ENCODE measurements at regions not wholly inside any gene's neighbourhood (a gene's known extent, or its start where the extent isn't known, plus 50 kb on each side); places are given as distances from the start of the nearest gene placed in this dataset.

- no peaks in the 10 kb centered on the region for H3K9me3 ChIP-seq (ENCODE audit: insufficient read depth, low read length)
- no peak overlapping the region for H2AFZ ChIP-seq (ENCODE audit: low read depth, low read length)
- H3K4me2 ChIP-seq (ENCODE audit: low read length) = no peak overlapping the region
- no peak overlapping the region for H3K9ac ChIP-seq (ENCODE audit: low read length)
- no peak overlapping the region for H3K27ac ChIP-seq (ENCODE audit: low read length)
- no peaks in the 10 kb centered on the region for H3K79me2 ChIP-seq (ENCODE audit: low read length)
- no peaks in the 10 kb centered on the region for H3K27me3 ChIP-seq (ENCODE audit: low read depth, low read length)
- no peaks in the 10 kb centered on the region for H3K36me3 ChIP-seq (replicated peaks; ENCODE audit: low read depth, low read length)
- H3K4me1 ChIP-seq (ENCODE audit: low read length) = no peaks in the 10 kb centered on the region
- TF ChIP-seq CTCF (IDR thresholded peaks at IDR 0.05; ENCODE audit: low read depth, low read length) = no peak
- no peak for TF ChIP-seq EZH2phosphoT487 (IDR thresholded peaks at IDR 0.05; ENCODE audit: low read depth)
- H3K4me3 ChIP-seq (ENCODE audit: low read length) = no peak overlapping the region
- no peaks in the 10 kb centered on the region for H4K20me1 ChIP-seq (ENCODE audit: insufficient read depth, low read length)
These were observed 234.8 kb downstream of the NR2F2 start for GRCh38 chr15:96565266-96565665.

- Histone ChIP-seq H3K36me3 (replicated peaks; ENCODE audit: low read depth, low read length) (no peaks in the 10 kb centered on the region), H3K4me3 (ENCODE audit: low read length) (no peak overlapping the region), H3K4me1 (ENCODE audit: low read length) (no peaks in the 10 kb centered on the region), H2AFZ (ENCODE audit: low read depth, low read length) (no peak overlapping the region), H4K20me1 (ENCODE audit: insufficient read depth, low read length) (no peaks in the 10 kb centered on the region), H3K9ac (ENCODE audit: low read length) (no peak overlapping the region), H3K27ac (ENCODE audit: low read length) (no peak overlapping the region), H3K27me3 (ENCODE audit: low read depth, low read length) (peaks cover 9% of the 10 kb centered on the region; the same call in 1 of the 2 replicates), H3K79me2 (ENCODE audit: low read length) (no peaks in the 10 kb centered on the region), H3K4me2 (ENCODE audit: low read length) (no peak overlapping the region), H3K9me3 (ENCODE audit: insufficient read depth, low read length) (no peaks in the 10 kb centered on the region)
- TF ChIP-seq EZH2phosphoT487 (IDR thresholded peaks at IDR 0.05; ENCODE audit: low read depth) = no peak
These were observed 244.3 kb downstream of the NR2F2 start for GRCh38 chr15:96574782-96575181.

GRCh38 chr15:96576596-96576995, 246.1 kb downstream of the NR2F2 start:
- no peaks in the 10 kb centered on the region for H3K79me2 ChIP-seq (ENCODE audit: low read length)
- TF ChIP-seq EZH2phosphoT487 (IDR thresholded peaks at IDR 0.05; ENCODE audit: low read depth) = no peak
- TF ChIP-seq CTCF (IDR thresholded peaks at IDR 0.05; ENCODE audit: low read depth, low read length) = no peak
- no peak overlapping the region for H3K27ac ChIP-seq (ENCODE audit: low read length)
- H3K9me3 ChIP-seq (ENCODE audit: insufficient read depth, low read length) = no peaks in the 10 kb centered on the region
- H4K20me1 ChIP-seq (ENCODE audit: insufficient read depth, low read length) = no peaks in the 10 kb centered on the region
- no peak overlapping the region for H3K4me2 ChIP-seq (ENCODE audit: low read length)
- H3K9ac ChIP-seq (ENCODE audit: low read length) = no peak overlapping the region
- H3K4me1 ChIP-seq (ENCODE audit: low read length) = no peaks in the 10 kb centered on the region
- no peaks in the 10 kb centered on the region for H3K36me3 ChIP-seq (replicated peaks; ENCODE audit: low read depth, low read length)
- no peak overlapping the region for H2AFZ ChIP-seq (ENCODE audit: low read depth, low read length)
- peaks cover 9% of the 10 kb centered on the region; the same call in 1 of the 2 replicates for H3K27me3 ChIP-seq (ENCODE audit: low read depth, low read length)
- H3K4me3 ChIP-seq (ENCODE audit: low read length) = no peak overlapping the region

GRCh38 chr15:96578393-96578792, 247.9 kb downstream of the NR2F2 start:
- H2AFZ ChIP-seq (ENCODE audit: low read depth, low read length) = no peak overlapping the region
- TF ChIP-seq CTCF (IDR thresholded peaks at IDR 0.05; ENCODE audit: low read depth, low read length) (no peak), EZH2phosphoT487 (IDR thresholded peaks at IDR 0.05; ENCODE audit: low read depth) (no peak)
- H3K9ac ChIP-seq (ENCODE audit: low read length) = no peak overlapping the region
- peaks cover 9% of the 10 kb centered on the region; the same call in 1 of the 2 replicates for H3K27me3 ChIP-seq (ENCODE audit: low read depth, low read length)
- H4K20me1 ChIP-seq (ENCODE audit: insufficient read depth, low read length) = no peaks in the 10 kb centered on the region
- no peak overlapping the region for H3K27ac ChIP-seq (ENCODE audit: low read length)
- no peaks in the 10 kb centered on the region for H3K36me3 ChIP-seq (replicated peaks; ENCODE audit: low read depth, low read length)
- H3K4me2 ChIP-seq (ENCODE audit: low read length) = no peak overlapping the region
- H3K4me3 ChIP-seq (ENCODE audit: low read length) = no peak overlapping the region
- no peaks in the 10 kb centered on the region for H3K79me2 ChIP-seq (ENCODE audit: low read length)
- no peaks in the 10 kb centered on the region for H3K4me1 ChIP-seq (ENCODE audit: low read length)
- no peaks in the 10 kb centered on the region for H3K9me3 ChIP-seq (ENCODE audit: insufficient read depth, low read length)

GRCh38 chr15:96581371-96581770, 250.9 kb downstream of the NR2F2 start:
- H3K27ac ChIP-seq (ENCODE audit: low read length) = no peak overlapping the region
- H3K27me3 ChIP-seq (ENCODE audit: low read depth, low read length) = peaks cover 24% of the 10 kb centered on the region
- no peaks in the 10 kb centered on the region for H3K79me2 ChIP-seq (ENCODE audit: low read length)
- no peak overlapping the region for H3K9ac ChIP-seq (ENCODE audit: low read length)
- TF ChIP-seq CTCF (IDR thresholded peaks at IDR 0.05; ENCODE audit: low read depth, low read length) (no peak), EZH2phosphoT487 (IDR thresholded peaks at IDR 0.05; ENCODE audit: low read depth) (no peak)
- no peaks in the 10 kb centered on the region for H3K9me3 ChIP-seq (ENCODE audit: insufficient read depth, low read length)
- H4K20me1 ChIP-seq (ENCODE audit: insufficient read depth, low read length) = 0 out of 2 replicates have a peak, but pooled peaks cover 3% of the 10 kb centered on the region
- peaks cover 12% of the 10 kb centered on the region for H3K4me1 ChIP-seq (ENCODE audit: low read length)
- H3K4me3 ChIP-seq (ENCODE audit: low read length) = no peak overlapping the region
- no peaks in the 10 kb centered on the region for H3K36me3 ChIP-seq (replicated peaks; ENCODE audit: low read depth, low read length)
- no peak overlapping the region for H3K4me2 ChIP-seq (ENCODE audit: low read length)
- H2AFZ ChIP-seq (ENCODE audit: low read depth, low read length) = no peak overlapping the region

All from OCI-LY3 (cell line).